NCI-H1436 (cell line): ENCODE measurements at regions not wholly inside any gene's neighbourhood (a gene's known extent, or its start where the extent isn't known, plus 50 kb on each side); places are given as distances from the start of the nearest gene placed in this dataset.

Experiments used
- DNase-seq: peaks from one replicate; lab custom pipeline; 2025; lab: John Stamatoyannopoulos, UW

DNA sequence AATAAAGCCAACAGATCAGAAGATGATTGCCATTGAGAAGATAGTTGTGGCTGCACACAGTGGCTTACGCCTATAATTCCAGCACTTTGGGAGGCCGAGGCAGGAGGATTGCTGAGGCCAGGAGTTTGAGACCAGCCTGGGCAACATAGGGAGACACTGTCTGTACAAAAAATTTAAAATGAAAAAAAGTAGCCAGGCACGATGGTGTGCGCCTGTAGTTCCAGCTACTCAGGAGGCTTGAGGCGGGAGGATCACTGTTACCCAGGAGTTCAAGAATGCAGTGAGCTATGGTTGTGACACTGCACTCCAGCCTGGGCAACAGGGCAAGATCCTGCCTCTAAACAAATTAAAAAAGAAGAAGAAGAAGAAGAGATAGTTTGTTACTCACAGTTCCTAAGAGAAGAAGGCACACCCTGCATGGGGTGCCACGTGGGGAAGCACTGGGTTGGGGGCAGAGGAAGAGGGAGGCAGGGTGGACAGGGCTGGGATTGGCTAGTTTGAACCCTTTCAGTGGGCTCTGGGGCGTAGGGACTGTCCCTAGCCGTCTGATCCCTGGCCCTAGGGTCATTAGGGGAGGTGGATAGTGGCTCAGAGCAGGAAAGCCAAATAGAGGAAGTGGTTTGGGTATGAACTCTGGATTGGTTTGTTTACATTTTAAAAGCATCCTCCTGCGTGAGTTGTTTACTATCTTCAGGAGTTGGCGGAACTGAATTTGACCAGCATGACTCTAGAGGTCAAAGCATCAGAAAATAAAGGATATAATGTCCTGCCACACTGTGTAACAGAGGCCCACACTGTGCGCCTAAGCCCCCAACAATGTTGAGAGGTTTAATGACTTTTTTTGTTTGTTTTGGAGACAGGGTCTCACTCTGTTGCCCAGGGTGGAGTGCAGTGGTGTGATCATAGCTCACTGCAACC, 60.5 kb upstream of the MEDAG start:
- DNase-seq: no peak

DNA sequence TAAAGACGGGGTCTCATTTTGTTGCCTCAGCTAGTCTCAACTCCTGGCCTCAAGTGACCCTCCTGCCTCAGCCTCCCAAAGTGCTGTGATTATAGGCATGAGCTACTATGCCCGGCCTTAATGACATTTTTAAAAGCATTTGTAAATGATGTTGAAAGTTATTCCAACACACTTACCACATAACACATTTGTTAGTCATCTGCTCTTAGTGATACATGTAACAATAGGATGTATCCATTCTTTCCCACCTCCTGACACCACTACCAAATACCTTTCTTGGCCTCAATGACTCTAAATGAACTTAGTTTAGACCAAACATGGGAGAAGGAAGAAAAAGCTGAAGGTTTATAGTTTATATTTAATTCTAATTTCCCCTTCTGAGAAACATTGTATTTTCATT, 59.8 kb upstream of the MEDAG start:
- DNase-seq: no peak

GRCh38 chr13:30846866-30847265, 59.2 kb upstream of the MEDAG start:
- no peak for DNase-seq

GRCh38 chr13:30847650-30848307, 58.3 kb upstream of the MEDAG start:
- DNase-seq: no peak

GRCh38 chr13:30848332-30849027, 57.6 kb upstream of the MEDAG start:
- DNase-seq: no peak

GRCh38 chr13:30849611-30850010, 56.5 kb upstream of the MEDAG start:
- DNase-seq: no peak

DNA sequence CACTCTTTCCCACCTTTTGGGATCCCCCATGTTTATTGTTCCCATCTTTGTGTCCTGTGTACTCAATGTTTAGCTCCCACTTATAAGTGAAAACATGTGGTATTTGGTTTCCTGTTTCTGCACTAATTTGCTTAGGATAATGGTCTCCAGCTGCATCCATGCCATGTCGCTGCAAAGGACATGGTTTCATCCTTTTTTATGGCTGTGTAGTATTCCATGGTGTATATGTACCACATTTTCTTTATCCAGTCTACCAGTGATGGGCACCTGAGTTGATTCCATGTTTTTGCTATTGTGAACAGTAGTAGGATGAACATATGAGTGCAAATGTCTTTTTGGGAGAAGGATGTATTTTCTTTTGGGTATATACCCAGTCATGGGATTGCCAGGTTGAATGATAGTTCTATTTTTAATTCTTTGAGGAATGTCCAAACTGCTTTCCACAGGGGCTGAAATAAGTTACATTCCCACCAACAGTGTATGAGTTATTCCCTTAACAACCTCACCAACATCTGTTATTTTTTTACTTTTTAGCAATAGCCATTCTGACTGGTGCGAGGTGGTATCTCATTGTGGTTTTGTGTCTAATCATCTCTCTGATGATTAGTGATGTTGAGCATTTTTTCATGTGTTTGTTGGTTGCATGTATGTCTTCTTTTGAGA, 55.7 kb upstream of the MEDAG start:
- DNase-seq: no peak

DNA sequence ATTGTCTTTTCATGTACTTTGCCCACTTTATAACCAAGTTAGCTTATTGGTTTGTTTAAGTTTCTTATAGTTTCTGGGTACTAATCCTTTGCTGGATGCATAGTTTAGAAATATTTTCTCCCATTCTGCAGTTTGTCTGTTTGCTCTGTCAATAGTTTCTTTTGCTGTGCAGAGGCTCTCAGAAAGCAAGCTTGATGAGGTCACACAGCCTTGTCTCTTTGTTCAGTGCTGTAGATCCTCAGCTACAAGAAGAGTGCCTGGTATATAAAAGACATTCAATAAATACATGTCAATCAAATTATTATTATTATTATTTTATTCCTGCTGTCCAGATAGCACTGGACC, 55.2 kb upstream of the MEDAG start:
- no peak for DNase-seq

DNA sequence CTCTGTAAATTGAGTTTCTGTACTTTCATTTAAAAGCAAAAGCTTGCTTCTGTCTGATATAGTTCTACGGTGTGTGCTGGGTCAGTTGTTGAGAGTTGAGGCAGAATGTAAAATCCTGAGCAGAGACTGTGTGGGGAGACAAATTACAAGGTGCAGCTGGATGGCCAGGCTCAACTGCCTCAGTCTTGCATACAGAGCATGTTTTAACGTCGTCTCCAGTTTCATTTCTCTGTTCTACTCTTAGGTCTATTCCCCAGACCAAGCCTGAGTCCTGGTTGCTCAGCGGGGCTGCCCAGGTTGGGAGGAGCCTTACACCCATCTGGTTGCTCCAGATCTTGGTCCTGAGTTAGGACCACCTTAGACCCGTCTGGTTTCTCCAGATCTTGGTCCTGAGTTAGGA, 54.4 kb upstream of the MEDAG start:
- no peak for DNase-seq

GRCh38 chr13:30855569-30855968, 50.5 kb upstream of the MEDAG start:
- no peak for DNase-seq

GRCh38 chr13:30856005-30856790, 49.9 kb upstream of the MEDAG start:
- DNase-seq: no peak
